GM18861 (cell line): ENCODE measurements at regions not wholly inside any gene's neighbourhood (a gene's known extent, or its start where the extent isn't known, plus 50 kb on each side); places are given as distances from the start of the nearest gene placed in this dataset.
"Not testable (repeated sequence)": the region's sequence is repeated elsewhere in the genome, so short reads cannot be mapped to it uniquely, and the experiment has no call there.

Experiments
- ATAC-seq: cut with Tn5 transposase; IDR thresholded peaks from one replicate; pipeline ENCODE4 v1.9.1; 2021; ENCODE audit not compliant: unreplicated experiment

GRCh38 chr13:73532987-73533510, 474.2 kb downstream of the KLF5 start:
- ATAC-seq, result no peak

DNA sequence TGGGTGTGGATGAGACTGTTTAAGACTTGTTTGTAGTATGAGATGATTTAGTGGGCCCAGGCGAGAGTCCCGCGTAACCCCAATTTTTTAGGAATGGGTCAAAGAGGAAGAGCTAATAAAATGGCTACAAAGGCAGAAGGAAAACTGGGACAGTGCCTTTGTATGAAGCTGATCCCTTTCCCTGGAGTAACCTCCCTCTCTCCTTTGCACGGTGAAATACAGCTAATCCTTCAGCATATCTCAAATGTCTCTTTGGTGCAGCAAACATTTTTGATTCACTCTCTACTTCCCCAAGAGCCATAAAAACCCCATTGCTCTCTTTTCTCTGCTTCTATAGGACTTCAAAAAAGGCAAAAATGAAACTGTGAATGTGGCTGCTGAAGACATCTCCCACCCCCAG, 473.8 kb downstream of the KLF5 start:
- ATAC-seq, result no peak

- ATAC-seq, result no peak
Observed at GRCh38 chr13:73531014-73531413, 472.2 kb downstream of the KLF5 start.

DNA sequence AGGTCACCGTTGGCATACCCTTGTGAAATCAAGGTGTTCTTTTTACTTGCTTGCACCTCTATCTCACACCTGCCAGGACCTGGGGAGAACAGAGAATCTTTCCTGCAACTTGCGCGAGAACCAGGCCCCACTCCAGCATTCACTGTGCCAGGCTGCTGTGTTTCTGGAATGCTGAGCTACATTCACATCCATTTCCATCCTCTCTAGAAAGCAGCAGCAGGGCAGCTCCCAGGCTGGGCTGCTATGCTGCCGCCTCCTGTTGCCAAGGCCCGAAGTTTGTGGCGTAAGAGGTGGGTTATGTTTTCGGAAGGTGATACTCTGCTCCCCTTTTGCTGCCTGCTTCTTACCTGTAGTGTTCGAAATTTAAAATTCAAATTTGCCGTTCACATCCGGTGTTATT, 464.1 kb downstream of the KLF5 start:
- ATAC-seq, result no peak

- ATAC-seq, result no peak
Observed at GRCh38 chr13:73521985-73522524, 463.2 kb downstream of the KLF5 start.

DNA sequence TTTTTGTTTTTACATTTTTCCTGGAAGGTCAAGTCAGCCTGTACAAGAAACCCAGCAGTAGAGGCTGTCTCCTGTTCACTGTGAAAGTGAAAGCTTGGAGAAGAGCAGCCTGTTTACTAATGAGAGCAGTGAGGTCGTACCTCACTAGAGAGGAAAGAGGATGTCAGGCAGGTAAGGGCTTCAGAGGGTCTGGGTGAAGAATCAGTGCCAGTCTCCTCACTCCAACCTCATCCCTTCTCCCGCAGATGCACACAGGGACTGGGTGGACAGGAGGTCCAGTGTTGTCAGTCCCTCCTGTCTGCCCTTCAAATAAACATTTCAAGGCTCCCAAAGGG, 462.5 kb downstream of the KLF5 start:
- ATAC-seq, result no peak

DNA sequence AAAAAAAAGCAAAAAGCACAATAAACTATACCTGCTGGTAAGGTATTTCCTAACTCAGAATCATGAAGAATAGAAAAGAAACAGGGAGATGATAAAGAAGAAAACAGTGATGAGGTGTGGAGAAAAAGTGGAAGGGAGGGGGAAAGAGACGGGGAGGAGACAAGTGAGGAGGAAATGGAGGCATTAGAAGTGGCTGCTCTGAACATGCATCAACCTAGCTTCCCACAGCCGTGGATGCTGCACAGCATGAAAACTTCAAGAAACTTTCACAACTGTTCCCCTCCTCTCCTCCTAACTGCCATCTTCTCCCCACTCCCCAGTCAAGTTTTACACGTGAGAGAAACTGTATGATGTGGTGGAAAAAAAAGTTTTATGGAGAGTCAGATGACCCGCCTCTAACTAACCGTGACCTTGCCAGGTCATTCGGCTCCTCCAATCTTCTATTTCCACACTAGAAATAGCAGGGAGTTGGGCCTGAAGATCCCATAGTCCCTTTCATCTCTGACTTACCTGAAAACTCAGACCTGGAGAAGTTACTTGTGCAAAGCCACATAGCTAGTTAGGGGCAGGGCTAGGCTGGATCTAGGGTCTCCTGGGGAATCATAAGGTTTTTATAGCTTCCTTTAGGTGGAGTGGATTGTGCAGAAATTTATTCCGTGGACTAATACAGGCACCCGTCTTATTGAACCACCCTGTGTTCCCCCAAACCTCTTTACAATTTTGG, 461.9 kb downstream of the KLF5 start:
- no peak for ATAC-seq

DNA sequence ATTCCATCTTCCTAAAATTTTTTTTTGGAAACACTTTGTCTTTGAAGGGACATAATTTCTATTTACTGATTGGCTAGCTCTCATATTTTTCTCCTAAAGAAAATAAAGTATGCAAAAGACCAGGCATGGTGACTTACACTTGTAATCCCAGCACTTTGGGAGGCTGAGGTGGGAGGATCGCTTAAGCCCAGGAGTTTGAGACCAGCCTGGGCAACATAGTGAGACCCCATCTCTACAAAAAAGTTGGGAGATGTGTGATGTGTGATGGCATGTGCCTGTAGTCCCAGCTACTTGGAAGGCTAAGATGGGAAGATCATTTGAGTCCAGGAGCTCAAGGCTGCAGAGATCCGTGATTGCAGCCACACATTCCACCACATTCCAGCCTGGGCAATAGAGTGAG, 461.3 kb downstream of the KLF5 start:
- ATAC-seq, result not testable (repeated sequence)

GRCh38 chr13:73519396-73520116, 460.8 kb downstream of the KLF5 start:
- no peak for ATAC-seq

GRCh38 chr13:73517766-73518165, 459.0 kb downstream of the KLF5 start:
- no peak for ATAC-seq

DNA sequence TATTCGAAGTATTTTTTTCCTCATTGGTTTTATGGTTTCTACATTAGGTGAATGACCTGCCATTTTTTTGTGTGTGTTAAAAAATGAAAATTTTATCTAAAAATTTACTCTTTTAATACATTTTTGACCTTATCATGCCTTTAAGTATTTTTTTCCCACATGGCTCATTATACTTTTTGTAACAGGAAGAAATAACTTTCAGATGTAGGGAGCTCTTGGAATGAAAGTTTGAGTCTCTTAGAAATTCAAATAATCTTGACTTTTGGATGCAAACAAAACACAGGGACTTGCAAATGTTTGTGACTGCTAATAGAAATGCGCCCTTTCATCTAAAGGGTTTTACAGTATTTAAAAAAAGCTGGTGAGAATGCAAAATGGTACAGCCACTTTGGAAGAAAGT, 457.9 kb downstream of the KLF5 start:
- no peak for ATAC-seq

DNA sequence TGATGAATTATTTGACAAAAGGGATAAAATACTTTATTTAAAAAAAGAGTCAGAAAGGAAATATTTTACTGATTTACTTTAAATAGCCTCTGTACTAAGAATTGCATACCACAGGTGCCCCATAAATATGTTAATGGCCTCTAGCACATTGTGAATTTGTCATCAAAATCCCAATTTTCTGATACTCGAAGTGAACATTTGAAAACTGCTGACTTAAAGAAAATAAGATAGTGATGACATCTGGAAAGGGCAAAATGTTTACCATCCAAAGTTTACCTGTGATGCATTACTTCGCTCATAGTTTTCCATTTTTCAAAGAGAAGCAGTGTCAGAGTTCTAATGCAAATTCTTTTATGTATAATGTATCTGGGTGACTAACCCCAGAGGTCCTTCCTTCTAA, 455.4 kb downstream of the KLF5 start:
- ATAC-seq, result no peak

DNA sequence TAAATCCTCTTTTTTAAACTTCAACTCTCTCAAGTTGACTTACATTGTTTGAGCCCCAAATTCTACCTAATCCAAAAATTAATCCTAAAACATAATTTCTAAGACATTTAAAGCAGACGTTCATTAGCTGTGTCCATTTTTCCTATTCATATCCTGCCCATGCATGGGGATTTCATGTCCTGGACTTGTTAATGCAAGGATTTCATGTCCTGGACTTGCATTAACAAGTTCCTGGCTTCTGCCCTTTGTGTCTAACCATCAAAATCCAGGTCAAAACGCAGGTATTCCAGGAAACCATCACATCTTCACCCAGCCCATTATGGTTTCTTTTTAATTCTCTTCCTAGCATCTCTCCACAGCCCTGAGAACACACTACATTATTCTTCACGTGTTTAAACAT, 454.9 kb downstream of the KLF5 start:
- ATAC-seq, result no peak

GRCh38 chr13:73508841-73509240, 450.0 kb downstream of the KLF5 start:
- ATAC-seq, result no peak

- no peak for ATAC-seq
Observed at GRCh38 chr13:73505376-73505890, 446.6 kb downstream of the KLF5 start.

GRCh38 chr13:73499695-73500094, 440.9 kb downstream of the KLF5 start:
- ATAC-seq, result no peak

GRCh38 chr13:73497430-73497829, 438.6 kb downstream of the KLF5 start:
- ATAC-seq, result no peak

DNA sequence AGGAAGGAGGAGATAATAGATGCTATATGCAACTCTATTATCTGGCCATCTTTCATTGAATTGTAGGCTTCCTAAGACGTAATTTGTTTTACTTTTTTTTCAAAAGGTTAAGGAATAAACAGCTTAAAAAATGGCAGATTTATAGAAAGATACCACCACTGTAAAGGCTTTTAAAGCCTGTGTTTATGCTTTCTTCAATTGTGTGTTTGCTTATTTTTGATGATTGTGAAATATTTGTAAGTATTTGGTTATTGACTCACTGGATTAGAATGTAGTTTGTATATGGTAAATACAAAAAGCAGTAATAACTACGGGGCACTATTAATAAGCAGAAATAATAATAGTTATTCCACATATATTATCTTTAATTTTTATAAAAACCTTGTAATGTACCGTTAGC, 437.9 kb downstream of the KLF5 start:
- ATAC-seq, result no peak

- ATAC-seq, result no peak
Observed at GRCh38 chr13:73492811-73493210, 434.0 kb downstream of the KLF5 start.

GRCh38 chr13:73482556-73482955, 423.8 kb downstream of the KLF5 start:
- no peak for ATAC-seq

DNA sequence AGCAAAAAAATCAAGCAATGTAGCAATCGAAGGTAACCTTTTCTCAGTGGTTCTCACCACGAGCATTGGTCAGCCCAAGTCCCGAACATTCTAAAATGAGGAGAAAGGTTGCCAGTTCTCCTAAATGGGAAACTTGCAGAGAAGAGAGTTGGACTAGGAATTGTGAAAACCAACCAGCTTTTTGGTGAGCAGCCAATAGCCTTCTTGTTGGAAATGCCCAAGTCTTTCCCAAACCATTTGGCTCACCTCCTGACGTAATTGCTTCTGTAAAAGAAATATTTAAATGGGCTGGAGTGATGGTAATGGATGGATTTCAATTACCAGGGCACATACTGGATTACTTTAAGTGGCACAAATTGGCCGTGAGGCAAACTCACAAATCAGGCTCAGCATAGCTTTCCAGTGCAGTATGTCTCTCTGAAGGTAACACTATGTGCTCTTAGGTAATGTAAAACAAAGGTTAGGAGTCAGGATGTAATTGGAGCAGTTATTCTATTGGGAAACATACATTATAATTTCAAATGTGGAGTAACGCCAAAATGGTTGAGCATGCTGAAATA, 423.2 kb downstream of the KLF5 start:
- ATAC-seq, result no peak
